ENCODE measurements at regions not wholly inside any gene's neighbourhood (a gene's known extent, or its start where the extent isn't known, plus 50 kb on each side); places are given as distances from the start of the nearest gene placed in this dataset.

DNA sequence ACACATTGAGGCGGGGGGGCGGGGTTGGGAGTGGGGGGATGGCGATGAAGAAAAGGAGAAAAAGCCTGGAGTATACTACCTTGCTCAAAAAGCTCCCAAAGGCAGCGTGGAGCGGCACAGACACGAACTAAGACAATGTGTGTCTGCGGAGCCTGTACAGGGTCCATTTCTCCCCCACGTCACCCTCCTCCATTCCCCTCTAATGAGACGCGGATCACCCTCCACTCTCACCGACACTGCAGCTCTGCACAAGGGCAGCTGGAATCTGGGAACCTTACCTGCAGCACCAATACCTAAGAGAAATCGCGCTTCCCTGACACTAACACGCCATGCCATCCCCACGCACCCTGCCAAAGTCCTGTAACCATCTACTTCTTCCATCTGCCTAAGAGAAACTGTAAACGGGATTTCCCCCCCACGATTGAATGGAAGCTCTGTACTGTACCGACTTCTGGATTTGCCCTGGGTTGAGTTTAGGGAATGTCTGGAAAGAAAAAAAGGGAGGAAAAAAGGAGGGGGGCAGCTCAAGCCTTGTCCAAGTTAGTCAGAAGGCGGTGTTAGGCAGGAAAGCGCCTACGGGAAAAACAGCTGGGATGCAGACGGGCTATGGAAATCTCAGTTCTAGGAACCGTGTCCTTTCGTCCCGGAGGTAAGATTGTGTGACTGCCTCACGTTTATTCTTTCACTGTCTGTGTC, 125.7 kb upstream of the C11orf58 start:
- WGBS, 2 donors, result 7 to 8% methylated on average over 24 to 26 of the region's 26 CpGs
- TF ChIP-seq EP300 (IDR thresholded peaks at IDR 0.05), result no peak
- peak overlapping the region in 3 of 4 donors; percentile 16 to 38 (median 36) for H3K4me3 ChIP-seq
- H3K27ac ChIP-seq, result no peak overlapping the region
- no peak for DNase-seq
- peak in 1 of 2 donors; percentile 30 for ATAC-seq (ENCODE audit: low FRiP score in 2 of 2)
- peaks cover 0 to 53% (median 14%) of the 10 kb centered on the region in 4 donors for H3K27me3 ChIP-seq
- H3K36me3 ChIP-seq, result no peaks in the 10 kb centered on the region
- H3K4me1 ChIP-seq, result peaks cover 10 to 24% (median 18%) of the 10 kb centered on the region in 4 donors
- H3K9me3 ChIP-seq, result no peaks in the 10 kb centered on the region

DNA sequence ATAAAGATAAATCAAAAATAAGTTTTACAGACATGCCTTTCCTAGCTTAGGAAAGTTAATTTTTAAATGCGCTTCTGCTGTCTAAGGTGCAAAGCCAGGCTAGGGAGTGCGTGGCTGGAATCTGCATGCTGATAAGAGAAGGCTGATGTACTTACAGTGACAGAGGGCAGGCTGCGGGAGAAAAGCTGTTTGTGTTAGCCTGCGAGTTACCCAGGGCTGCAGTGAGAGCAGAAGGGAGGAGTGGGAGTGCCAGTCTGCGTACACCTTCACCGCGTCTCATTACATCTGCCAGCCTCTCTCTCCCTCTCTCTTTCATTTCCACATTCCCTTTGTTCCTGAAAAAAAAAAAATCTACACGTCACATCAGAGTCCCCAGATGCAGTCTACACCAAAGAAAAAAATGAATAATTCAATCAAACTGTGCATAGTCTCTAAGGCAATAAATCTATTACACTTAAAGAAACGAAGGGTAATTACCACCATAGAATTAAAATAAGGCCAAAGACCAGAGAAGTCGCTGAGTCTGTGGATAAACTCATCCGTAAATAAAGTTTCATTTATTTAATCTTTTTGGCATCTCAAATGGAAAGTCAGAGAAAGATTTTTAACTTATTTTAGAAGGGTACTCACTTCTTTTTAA, 126.4 kb upstream of the C11orf58 start:
- H3K27ac ChIP-seq, result no peak overlapping the region
- ATAC-seq (ENCODE audit: low FRiP score in 2 of 2) (no peak), DNase-seq (no peak)
- no peaks in the 10 kb centered on the region for H3K36me3 ChIP-seq
- H3K27me3 ChIP-seq, result peaks cover 0 to 60% (median 18%) of the 10 kb centered on the region in 4 donors
- H3K4me3 ChIP-seq, result no peak overlapping the region
- no peaks in the 10 kb centered on the region for H3K9me3 ChIP-seq
- no peak for TF ChIP-seq EP300 (IDR thresholded peaks at IDR 0.05)
- TF ChIP-seq POLR2A (IDR thresholded peaks at IDR 0.05), result no peak
- no peak for TF ChIP-seq POLR2AphosphoS5 (IDR thresholded peaks at IDR 0.05)
- TF ChIP-seq, protein P1, sequence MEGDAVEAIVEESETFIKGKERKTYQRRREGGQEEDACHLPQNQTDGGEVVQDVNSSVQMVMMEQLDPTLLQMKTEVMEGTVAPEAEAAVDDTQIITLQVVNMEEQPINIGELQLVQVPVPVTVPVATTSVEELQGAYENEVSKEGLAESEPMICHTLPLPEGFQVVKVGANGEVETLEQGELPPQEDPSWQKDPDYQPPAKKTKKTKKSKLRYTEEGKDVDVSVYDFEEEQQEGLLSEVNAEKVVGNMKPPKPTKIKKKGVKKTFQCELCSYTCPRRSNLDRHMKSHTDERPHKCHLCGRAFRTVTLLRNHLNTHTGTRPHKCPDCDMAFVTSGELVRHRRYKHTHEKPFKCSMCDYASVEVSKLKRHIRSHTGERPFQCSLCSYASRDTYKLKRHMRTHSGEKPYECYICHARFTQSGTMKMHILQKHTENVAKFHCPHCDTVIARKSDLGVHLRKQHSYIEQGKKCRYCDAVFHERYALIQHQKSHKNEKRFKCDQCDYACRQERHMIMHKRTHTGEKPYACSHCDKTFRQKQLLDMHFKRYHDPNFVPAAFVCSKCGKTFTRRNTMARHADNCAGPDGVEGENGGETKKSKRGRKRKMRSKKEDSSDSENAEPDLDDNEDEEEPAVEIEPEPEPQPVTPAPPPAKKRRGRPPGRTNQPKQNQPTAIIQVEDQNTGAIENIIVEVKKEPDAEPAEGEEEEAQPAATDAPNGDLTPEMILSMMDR (IDR thresholded peaks at IDR 0.05), result no peak
- H3K4me1 ChIP-seq, result peaks cover 17 to 31% (median 21%) of the 10 kb centered on the region in 4 donors
- WGBS, 2 donors, result 20 to 23% methylated on average over 11 of the region's 11 CpGs

DNA sequence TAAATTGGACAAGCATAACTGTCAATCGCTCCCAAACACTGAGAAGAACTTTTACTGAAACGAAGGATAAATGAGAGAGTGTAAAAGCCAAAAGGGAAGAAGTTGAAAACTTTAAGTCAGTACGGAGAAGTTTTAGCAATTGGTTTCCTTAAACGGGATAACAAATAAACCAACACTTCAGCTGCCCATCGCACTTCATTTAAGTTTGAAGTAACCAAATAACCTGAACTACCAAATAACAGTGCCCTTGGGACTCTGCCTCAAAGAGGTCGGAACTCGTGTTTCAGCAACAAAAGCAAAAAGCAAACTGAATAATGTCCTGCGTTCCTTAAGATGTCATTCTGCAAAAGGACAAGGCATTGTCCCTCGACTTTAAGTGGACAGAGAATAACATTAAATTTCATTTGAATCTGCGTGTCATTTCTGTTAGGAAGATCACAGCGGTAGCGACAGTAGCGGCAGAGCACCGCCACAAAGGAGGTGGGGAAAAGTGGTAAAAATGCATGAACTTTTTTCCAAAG, 127.0 kb upstream of the C11orf58 start:
- Histone ChIP-seq H3K4me3 (no peak overlapping the region), H3K4me1 (peaks cover 23 to 37% (median 27%) of the 10 kb centered on the region in 4 donors), H3K27ac (no peak overlapping the region), H3K9me3 (no peaks in the 10 kb centered on the region), H3K27me3 (peaks cover 0 to 66% (median 24%) of the 10 kb centered on the region in 4 donors), H3K36me3 (no peaks in the 10 kb centered on the region)
- DNase-seq, result no peak
- ATAC-seq (ENCODE audit: low FRiP score in 2 of 2), result no peak
- WGBS, 2 donors, result 16 to 18% methylated on average over 14 of the region's 14 CpGs
- TF ChIP-seq POLR2AphosphoS5 (IDR thresholded peaks at IDR 0.05) (no peak), EP300 (IDR thresholded peaks at IDR 0.05) (no peak), POLR2A (IDR thresholded peaks at IDR 0.05) (no peak)
- TF ChIP-seq, protein P1 (IDR thresholded peaks at IDR 0.05), result no peak

DNA sequence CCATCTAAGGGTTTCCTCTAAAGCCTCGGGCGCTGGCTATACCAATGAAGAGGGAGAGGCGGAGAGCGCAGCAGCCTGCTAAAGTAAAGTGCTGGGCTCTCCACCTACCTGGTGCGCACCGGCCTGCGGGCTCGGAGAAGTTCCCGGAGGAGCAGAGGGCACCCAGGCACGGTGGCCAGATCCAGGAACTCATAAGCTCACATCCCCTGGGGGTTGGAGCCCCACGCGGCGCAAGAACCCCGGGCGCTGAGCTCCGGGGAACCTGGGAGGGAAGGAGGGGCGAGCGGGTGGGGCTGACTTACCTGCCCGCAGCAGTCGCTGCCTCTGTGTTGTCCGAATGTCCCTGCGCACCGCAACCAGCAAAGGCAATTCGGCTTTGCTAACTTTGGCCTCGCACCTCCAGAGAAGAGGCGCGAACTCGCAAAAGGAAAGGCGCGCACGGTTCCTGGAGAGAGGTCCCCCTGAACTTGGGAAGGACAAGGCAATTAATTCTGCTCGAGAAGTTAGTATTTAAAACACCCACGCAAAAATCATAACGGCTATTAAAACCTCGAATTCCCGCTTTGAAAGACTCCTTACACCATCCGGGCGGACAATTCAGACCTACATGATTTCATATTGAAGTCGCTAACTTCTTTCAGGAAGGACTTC, 127.6 kb upstream of the C11orf58 start:
- peak in 1 of 2 donors; percentile 63 for DNase-seq
- ATAC-seq (ENCODE audit: low FRiP score in 2 of 2), result no peak
- 24 to 33% methylated on average over 33 to 39 of the region's 39 CpGs for whole genome bisulfite sequencing, 2 donors
- no peak overlapping the region for H3K4me3 ChIP-seq
- no peaks in the 10 kb centered on the region for H3K36me3 ChIP-seq
- H3K27ac ChIP-seq, result no peak overlapping the region
- H3K4me1 ChIP-seq, result peaks cover 27 to 43% (median 29%) of the 10 kb centered on the region in 4 donors
- H3K27me3 ChIP-seq, result peaks cover 0 to 68% (median 24%) of the 10 kb centered on the region in 4 donors
- H3K9me3 ChIP-seq, result no peaks in the 10 kb centered on the region
- TF ChIP-seq POLR2A (IDR thresholded peaks at IDR 0.05), result no peak
- TF ChIP-seq EP300 (IDR thresholded peaks at IDR 0.05), result no peak
- TF ChIP-seq, protein P1 (IDR thresholded peaks at IDR 0.05), result no peak
- no peak for TF ChIP-seq POLR2AphosphoS5 (IDR thresholded peaks at IDR 0.05)

DNA sequence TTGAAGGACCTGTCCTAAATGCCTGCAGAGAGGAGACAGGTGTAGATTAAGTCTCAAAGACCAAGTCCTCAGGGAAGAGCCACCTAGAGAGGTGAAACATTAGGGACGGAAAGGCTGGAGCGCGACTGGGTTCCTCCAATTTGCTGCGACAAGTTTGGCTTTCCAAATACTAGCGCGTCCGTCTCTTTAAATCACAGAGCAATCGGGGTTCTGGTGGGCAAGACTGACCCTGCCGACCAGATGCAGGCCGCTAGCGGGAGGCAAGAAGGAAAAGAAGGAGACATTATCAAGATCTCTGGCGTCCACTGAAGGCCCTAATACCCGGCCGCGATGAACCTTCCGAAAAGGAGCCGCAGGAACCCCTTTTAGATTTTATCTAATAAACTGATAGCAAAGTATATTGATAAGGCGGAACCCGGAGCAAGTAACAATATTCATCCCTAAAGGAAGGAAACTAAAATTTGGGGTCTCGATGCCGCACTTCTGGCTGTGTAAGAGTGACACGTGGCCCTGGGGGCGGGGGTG, 128.2 kb upstream of the C11orf58 start:
- peaks cover 0 to 72% (median 27%) of the 10 kb centered on the region in 4 donors for H3K27me3 ChIP-seq
- ATAC-seq (ENCODE audit: low FRiP score in 2 of 2), result no peak

More for the DNA sequence above, 128.2 kb upstream of the C11orf58 start:
- DNase-seq, result no peak
- WGBS, 2 donors, result 52 to 60% methylated on average over 23 of the region's 23 CpGs
- Histone ChIP-seq H3K36me3 (no peaks in the 10 kb centered on the region), H3K4me1 (peaks cover 31 to 48% (median 34%) of the 10 kb centered on the region in 4 donors), H3K4me3 (no peak overlapping the region), H3K9me3 (no peaks in the 10 kb centered on the region), H3K27ac (no peak overlapping the region)
- TF ChIP-seq POLR2AphosphoS5 (IDR thresholded peaks at IDR 0.05) (no peak), POLR2A (IDR thresholded peaks at IDR 0.05) (no peak), EP300 (IDR thresholded peaks at IDR 0.05) (no peak)
- TF ChIP-seq, protein P1 (IDR thresholded peaks at IDR 0.05), result no peak
